ENCODE measurements at regions not wholly inside any gene's neighbourhood (a gene's known extent, or its start where the extent isn't known, plus 50 kb on each side); places are given as distances from the start of the nearest gene placed in this dataset.

DNA sequence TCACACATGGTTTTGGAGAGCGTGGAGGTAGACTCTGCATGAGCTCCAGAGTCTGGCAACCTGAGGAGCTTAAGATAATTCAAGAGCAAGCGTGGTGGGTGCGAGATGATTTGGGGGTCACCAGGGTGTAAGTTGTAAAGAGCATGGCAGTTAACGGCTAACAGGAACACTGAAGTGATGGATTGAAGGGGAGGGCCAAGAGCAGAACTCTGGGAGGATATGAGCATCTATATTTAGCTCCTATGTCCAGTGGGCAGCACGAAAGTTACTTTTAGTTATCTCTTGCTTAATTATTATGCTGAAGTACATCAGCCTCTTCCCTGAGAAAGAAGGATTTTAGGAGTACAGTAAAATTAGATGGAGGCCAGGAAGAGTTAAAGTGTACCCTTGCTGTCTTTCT lies 231.9 kb upstream of the HAND2 start:
- no peak for ATAC-seq
- Histone ChIP-seq H3K9me3 (replicated peaks; ENCODE audit: control insufficient read depth, insufficient read depth, low read depth, low read length) (no peaks in the 10 kb centered on the region), H2AFZ (ENCODE audit: low read depth, low read length) (no peak overlapping the region), H3K9ac (ENCODE audit: insufficient read depth in 1 of 2, low read depth in 2 of 2, low read length in 2 of 2) (no peak overlapping the region), H3K4me1 (replicated peaks in 1 of 2; ENCODE audit: control insufficient read depth in 2 of 2, insufficient read depth in 2 of 2, low read length in 2 of 2) (no peaks in the 10 kb centered on the region), H3K9me1 (ENCODE audit: control insufficient read depth, insufficient read depth, low read length) (no peaks in the 10 kb centered on the region), H3K36me3 (ENCODE audit: control insufficient read depth, insufficient read depth, low read length) (no peaks in the 10 kb centered on the region), H4K20me1 (replicated peaks; ENCODE audit: control insufficient read depth, insufficient read depth, low read length) (no peaks in the 10 kb centered on the region), H3K79me2 (ENCODE audit: control insufficient read depth, insufficient read depth, low read length) (no peaks in the 10 kb centered on the region), H3K4me2 (ENCODE audit: insufficient read depth, low read length) (no peak overlapping the region), H3K4me3 (no peak overlapping the region), H3K27me3 (ENCODE audit: control insufficient read depth in 2 of 2, insufficient read depth in 2 of 2, low read length in 2 of 2) (no peaks in the 10 kb centered on the region), H3K27ac (ENCODE audit: extremely low read depth, low read depth, low read length) (no peak overlapping the region)
- BruUV-seq (replicated peaks) = no TSS peak
- POLR2A ChIA-PET = no interaction called here
- CTCF ChIA-PET (ENCODE audit: low intra/inter-chr PET ratio) = no interaction called here
- WGBS (ENCODE audit: insufficient coverage, low coverage, missing lambda C conversion rate) = 8% methylated on average over 5 of the region's 5 CpGs
- intact Hi-C loops (cut with micrococcal nuclease) (no loop called here), in situ Hi-C loops (cut with MboI) (no loop called here)
- no peak for FAIRE-seq
- DNase-seq (ENCODE audit: extremely low read depth in 1 of 4, low spot score in 3 of 4) = no peak
- TF ChIP-seq, protein P1, sequence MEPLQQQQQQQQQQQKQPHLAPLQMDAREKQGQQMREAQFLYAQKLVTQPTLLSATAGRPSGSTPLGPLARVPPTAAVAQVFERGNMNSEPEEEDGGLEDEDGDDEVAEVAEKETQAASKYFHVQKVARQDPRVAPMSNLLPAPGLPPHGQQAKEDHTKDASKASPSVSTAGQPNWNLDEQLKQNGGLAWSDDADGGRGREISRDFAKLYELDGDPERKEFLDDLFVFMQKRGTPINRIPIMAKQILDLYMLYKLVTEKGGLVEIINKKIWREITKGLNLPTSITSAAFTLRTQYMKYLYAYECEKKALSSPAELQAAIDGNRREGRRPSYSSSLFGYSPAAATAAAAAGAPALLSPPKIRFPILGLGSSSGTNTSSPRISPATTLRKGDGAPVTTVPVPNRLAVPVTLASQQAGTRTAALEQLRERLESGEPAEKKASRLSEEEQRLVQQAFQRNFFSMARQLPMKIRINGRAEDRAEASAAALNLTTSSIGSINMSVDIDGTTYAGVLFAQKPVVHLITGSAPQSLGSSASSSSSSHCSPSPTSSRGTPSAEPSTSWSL (CRISPR knock-in tag; IDR thresholded peaks at IDR 0.05; ENCODE audit: borderline replicate concordance) = no peak
- TF ChIP-seq PATZ1 (CRISPR knock-in tag; IDR thresholded peaks at IDR 0.05; ENCODE audit: borderline replicate concordance) = no peak
- TF ChIP-seq SREBF2 (CRISPR knock-in tag; IDR thresholded peaks at IDR 0.05) = no peak
- no peak for TF ChIP-seq ZKSCAN1 (IDR thresholded peaks at IDR 0.05; ENCODE audit: low read depth, low read length)
- no peak for TF ChIP-seq CAMTA2 (CRISPR knock-in tag; conservative IDR thresholded peaks at IDR 0.05)
- TF ChIP-seq TGIF2 (CRISPR knock-in tag; IDR thresholded peaks at IDR 0.05) = no peak
- no peak for TF ChIP-seq DPF2 (IDR thresholded peaks at IDR 0.05)
- TF ChIP-seq HMGN3 (IDR thresholded peaks at IDR 0.05; ENCODE audit: borderline replicate concordance, extremely low read depth, insufficient read length, low read depth, low read length) = no peak
- no peak for TF ChIP-seq KDM5B (IDR thresholded peaks at IDR 0.05; ENCODE audit: insufficient replicate concordance, low read depth, low read length)
- TF ChIP-seq, protein P2, sequence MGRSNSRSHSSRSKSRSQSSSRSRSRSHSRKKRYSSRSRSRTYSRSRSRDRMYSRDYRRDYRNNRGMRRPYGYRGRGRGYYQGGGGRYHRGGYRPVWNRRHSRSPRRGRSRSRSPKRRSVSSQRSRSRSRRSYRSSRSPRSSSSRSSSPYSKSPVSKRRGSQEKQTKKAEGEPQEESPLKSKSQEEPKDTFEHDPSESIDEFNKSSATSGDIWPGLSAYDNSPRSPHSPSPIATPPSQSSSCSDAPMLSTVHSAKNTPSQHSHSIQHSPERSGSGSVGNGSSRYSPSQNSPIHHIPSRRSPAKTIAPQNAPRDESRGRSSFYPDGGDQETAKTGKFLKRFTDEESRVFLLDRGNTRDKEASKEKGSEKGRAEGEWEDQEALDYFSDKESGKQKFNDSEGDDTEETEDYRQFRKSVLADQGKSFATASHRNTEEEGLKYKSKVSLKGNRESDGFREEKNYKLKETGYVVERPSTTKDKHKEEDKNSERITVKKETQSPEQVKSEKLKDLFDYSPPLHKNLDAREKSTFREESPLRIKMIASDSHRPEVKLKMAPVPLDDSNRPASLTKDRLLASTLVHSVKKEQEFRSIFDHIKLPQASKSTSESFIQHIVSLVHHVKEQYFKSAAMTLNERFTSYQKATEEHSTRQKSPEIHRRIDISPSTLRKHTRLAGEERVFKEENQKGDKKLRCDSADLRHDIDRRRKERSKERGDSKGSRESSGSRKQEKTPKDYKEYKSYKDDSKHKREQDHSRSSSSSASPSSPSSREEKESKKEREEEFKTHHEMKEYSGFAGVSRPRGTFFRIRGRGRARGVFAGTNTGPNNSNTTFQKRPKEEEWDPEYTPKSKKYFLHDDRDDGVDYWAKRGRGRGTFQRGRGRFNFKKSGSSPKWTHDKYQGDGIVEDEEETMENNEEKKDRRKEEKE (IDR thresholded peaks at IDR 0.05; ENCODE audit: borderline replicate concordance in 1 of 2, control insufficient read depth in 1 of 2, low read depth in 2 of 2, low read length in 1 of 2) = no peak
- no peak for TF ChIP-seq SNRNP70 (optimal IDR thresholded peaks at IDR 0.05; ENCODE audit: low read depth, low read length)
- no peak for TF ChIP-seq PYGO2 (tag; IDR thresholded peaks at IDR 0.05)
- TF ChIP-seq KLF16 (IDR thresholded peaks at IDR 0.05) = no peak
- TF ChIP-seq, protein P3, sequence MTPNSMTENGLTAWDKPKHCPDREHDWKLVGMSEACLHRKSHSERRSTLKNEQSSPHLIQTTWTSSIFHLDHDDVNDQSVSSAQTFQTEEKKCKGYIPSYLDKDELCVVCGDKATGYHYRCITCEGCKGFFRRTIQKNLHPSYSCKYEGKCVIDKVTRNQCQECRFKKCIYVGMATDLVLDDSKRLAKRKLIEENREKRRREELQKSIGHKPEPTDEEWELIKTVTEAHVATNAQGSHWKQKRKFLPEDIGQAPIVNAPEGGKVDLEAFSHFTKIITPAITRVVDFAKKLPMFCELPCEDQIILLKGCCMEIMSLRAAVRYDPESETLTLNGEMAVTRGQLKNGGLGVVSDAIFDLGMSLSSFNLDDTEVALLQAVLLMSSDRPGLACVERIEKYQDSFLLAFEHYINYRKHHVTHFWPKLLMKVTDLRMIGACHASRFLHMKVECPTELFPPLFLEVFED (CRISPR knock-in tag; conservative IDR thresholded peaks at IDR 0.05) = no peak
- no peak for TF ChIP-seq CREB1 (IDR thresholded peaks at IDR 0.05)
- no peak for TF ChIP-seq CREB1 (CRISPR knock-in tag; IDR thresholded peaks at IDR 0.05)
- TF ChIP-seq XRCC4 (IDR thresholded peaks at IDR 0.05; ENCODE audit: extremely low read depth, insufficient read depth, insufficient read length) = no peak

Data from K562 (cell line).